ENCODE measurements at regions not wholly inside any gene's neighbourhood (a gene's known extent, or its start where the extent isn't known, plus 50 kb on each side); places are given as distances from the start of the nearest gene placed in this dataset.

- Mint-ChIP-seq H3K27ac (ENCODE audit: unreplicated experiment) (no peak overlapping the region), H3K4me1 (ENCODE audit: low read depth, unreplicated experiment) (no peaks in the 10 kb centered on the region)
- CTCF ChIA-PET, result interaction anchor here (0.6 kb wide), 1 partner anchor 311 kb away, joined by 3 read pairs; no protein-coding TSS in a partner anchor
Measured at GRCh38 chrX:3951859-3952258, 238.4 kb upstream of the PRKX start.

DNA sequence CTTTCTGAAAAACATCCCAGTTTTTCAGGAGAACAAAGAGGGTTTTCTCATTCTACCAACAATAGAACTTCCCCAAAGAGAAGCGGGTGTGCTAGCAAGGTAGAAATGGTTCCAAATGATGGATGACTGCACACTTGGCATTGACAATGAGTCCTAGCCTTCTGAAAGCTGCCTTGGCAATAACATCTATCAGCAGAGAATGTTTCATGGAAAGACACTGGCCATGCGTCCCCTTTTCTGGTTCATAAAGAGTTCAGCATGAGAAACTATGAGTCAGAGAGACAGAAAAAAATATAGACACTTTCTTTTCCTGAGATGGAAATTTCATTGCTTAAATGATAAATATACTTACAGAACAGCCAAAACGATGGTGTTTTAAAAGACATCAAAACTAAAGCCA, 236.9 kb upstream of the PRKX start:
- Mint-ChIP-seq H3K9me3 (ENCODE audit: unreplicated experiment) (peaks cover 9% of the 10 kb centered on the region), H3K4me1 (ENCODE audit: low read depth, unreplicated experiment) (no peaks in the 10 kb centered on the region), H3K36me3 (ENCODE audit: insufficient read depth, unreplicated experiment) (no peaks in the 10 kb centered on the region), H3K4me3 (ENCODE audit: unreplicated experiment) (no peak overlapping the region), H3K27me3 (ENCODE audit: insufficient read depth, unreplicated experiment) (no peaks in the 10 kb centered on the region), H3K27ac (ENCODE audit: unreplicated experiment) (no peak overlapping the region)
- Histone ChIP-seq H3K36me3 (ENCODE audit: control insufficient read depth, insufficient read depth, low read length) (no peaks in the 10 kb centered on the region), H3K27me3 (replicated peaks; ENCODE audit: control insufficient read depth, insufficient read depth, low read length) (no peaks in the 10 kb centered on the region), H3K4me1 (no peaks in the 10 kb centered on the region), H3K9me3 (no peaks in the 10 kb centered on the region), H3K4me3 (ENCODE audit: low read depth, low read length) (no peak overlapping the region)
- no peak for TF ChIP-seq CTCF (IDR thresholded peaks at IDR 0.05; ENCODE audit: insufficient read depth in 1 of 2, low read depth in 1 of 2, low read length in 1 of 2, severe bottlenecking in 1 of 2, unreplicated experiment in 1 of 2)
- POLR2A ChIA-PET, result no interaction called here
- CTCF ChIA-PET, result no interaction called here
- no TSS peak for BruUV-seq (replicated peaks)
- intact Hi-C loops (cut with micrococcal nuclease; ENCODE audit: unreplicated experiment), result no loop called here
- DNase-seq, result no peak

More at GRCh38 chrX:3951859-3952258, 238.4 kb upstream of the PRKX start:
- H3K9me3 ChIP-seq, result no peaks in the 10 kb centered on the region
- no peaks in the 10 kb centered on the region for H3K27me3 Mint-ChIP-seq (ENCODE audit: insufficient read depth, unreplicated experiment)
- no peaks in the 10 kb centered on the region for H3K36me3 Mint-ChIP-seq (ENCODE audit: insufficient read depth, unreplicated experiment)
- no peak for TF ChIP-seq CTCF (IDR thresholded peaks at IDR 0.05; ENCODE audit: insufficient read depth in 1 of 2, low read depth in 1 of 2, low read length in 1 of 2, severe bottlenecking in 1 of 2, unreplicated experiment in 1 of 2)
- intact Hi-C loops (cut with micrococcal nuclease; ENCODE audit: unreplicated experiment), result no loop called here
- H3K9me3 Mint-ChIP-seq (ENCODE audit: unreplicated experiment), result peaks cover 9% of the 10 kb centered on the region
- POLR2A ChIA-PET, result no interaction called here
- DNase-seq, result no peak
- H3K36me3 ChIP-seq (ENCODE audit: control insufficient read depth, insufficient read depth, low read length), result no peaks in the 10 kb centered on the region
- no peak overlapping the region for H3K4me3 ChIP-seq (ENCODE audit: low read depth, low read length)
- no TSS peak for BruUV-seq (replicated peaks)
- H3K4me3 Mint-ChIP-seq (ENCODE audit: unreplicated experiment), result no peak overlapping the region
- no peaks in the 10 kb centered on the region for H3K4me1 ChIP-seq
- H3K27me3 ChIP-seq (replicated peaks; ENCODE audit: control insufficient read depth, insufficient read depth, low read length), result no peaks in the 10 kb centered on the region

- Histone ChIP-seq H3K36me3 (ENCODE audit: control insufficient read depth, insufficient read depth, low read length) (no peaks in the 10 kb centered on the region), H3K4me1 (no peaks in the 10 kb centered on the region), H3K9me3 (no peaks in the 10 kb centered on the region), H3K4me3 (ENCODE audit: low read depth, low read length) (no peak overlapping the region), H3K27me3 (replicated peaks; ENCODE audit: control insufficient read depth, insufficient read depth, low read length) (no peaks in the 10 kb centered on the region)
- H3K27me3 Mint-ChIP-seq (ENCODE audit: insufficient read depth, unreplicated experiment), result peaks cover 2% of the 10 kb centered on the region
- peaks cover 9% of the 10 kb centered on the region for H3K9me3 Mint-ChIP-seq (ENCODE audit: unreplicated experiment)
- H3K4me1 Mint-ChIP-seq (ENCODE audit: low read depth, unreplicated experiment), result no peaks in the 10 kb centered on the region
- H3K4me3 Mint-ChIP-seq (ENCODE audit: unreplicated experiment), result no peak overlapping the region
- ChIA-PET CTCF (no interaction called here), POLR2A (no interaction called here)
- BruUV-seq (replicated peaks), result no TSS peak
- no peaks in the 10 kb centered on the region for H3K36me3 Mint-ChIP-seq (ENCODE audit: insufficient read depth, unreplicated experiment)
- no peak for TF ChIP-seq CTCF (IDR thresholded peaks at IDR 0.05; ENCODE audit: insufficient read depth in 1 of 2, low read depth in 1 of 2, low read length in 1 of 2, severe bottlenecking in 1 of 2, unreplicated experiment in 1 of 2)
- no peak overlapping the region for H3K27ac Mint-ChIP-seq (ENCODE audit: unreplicated experiment)
- no peak for DNase-seq
- intact Hi-C loops (cut with micrococcal nuclease; ENCODE audit: unreplicated experiment), result no loop called here
Measured at GRCh38 chrX:3943965-3944364, 230.5 kb upstream of the PRKX start.
